ENCODE measurements at regions not wholly inside any gene's neighbourhood (a gene's known extent, or its start where the extent isn't known, plus 50 kb on each side); places are given as distances from the start of the nearest gene placed in this dataset.

DNA sequence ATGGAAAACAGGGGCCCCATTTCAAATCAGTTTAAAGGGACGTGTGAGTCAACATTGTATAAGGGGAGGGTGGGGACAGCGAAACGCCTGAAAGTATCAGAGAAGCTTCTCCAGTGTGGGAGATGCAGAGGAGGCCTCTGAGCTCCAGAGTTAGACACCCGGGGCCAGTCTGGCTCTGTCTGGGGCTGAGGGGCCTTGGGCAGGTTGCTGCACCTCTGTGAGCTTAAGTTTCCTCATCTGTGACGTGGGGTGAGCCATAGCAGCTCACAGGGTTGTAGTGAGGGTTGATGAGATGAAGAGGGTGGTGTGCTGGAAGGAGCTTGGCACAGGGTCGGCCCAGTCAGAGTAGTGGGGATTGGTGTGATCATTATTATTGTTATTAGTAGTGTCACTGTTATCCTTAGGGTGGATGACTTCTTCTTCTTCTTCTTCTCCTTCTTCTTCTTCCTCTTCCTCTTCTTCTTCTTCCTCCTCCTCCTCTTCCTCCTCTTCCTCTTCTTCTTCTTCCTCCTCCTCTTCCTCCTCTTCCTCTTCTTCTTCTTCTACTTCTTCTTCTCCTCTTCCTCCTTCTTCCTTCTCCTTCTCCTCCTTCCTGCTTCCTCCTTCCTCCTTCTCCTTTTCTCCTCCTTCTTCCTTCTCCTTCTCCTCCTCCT, 282.0 kb downstream of the PTPRU start:
- Histone ChIP-seq H3K27ac (ENCODE audit: low read length) (no peak overlapping the region), H3K9ac (ENCODE audit: low read length) (no peak overlapping the region), H3K79me2 (replicated peaks; ENCODE audit: insufficient read depth, low read length) (no peaks in the 10 kb centered on the region), H4K20me1 (ENCODE audit: insufficient read depth) (no peaks in the 10 kb centered on the region), H3K4me2 (ENCODE audit: low read length) (no peak overlapping the region), H2AFZ (ENCODE audit: low read depth, low read length) (no peak overlapping the region), H3F3A (ENCODE audit: insufficient read depth, low read length, poor library complexity, severe bottlenecking) (no peaks in the 10 kb centered on the region), H3K9me2 (ENCODE audit: insufficient read depth, low read length) (no peaks in the 10 kb centered on the region), H3K4me3 (ENCODE audit: low read length) (no peak overlapping the region), H3K27me3 (ENCODE audit: insufficient read depth, low read depth, low read length) (no peaks in the 10 kb centered on the region), H3K36me3 (ENCODE audit: insufficient read depth, low read length) (no peaks in the 10 kb centered on the region), H3K9me3 (ENCODE audit: low read length) (no peaks in the 10 kb centered on the region)
- TF ChIP-seq, protein P1, sequence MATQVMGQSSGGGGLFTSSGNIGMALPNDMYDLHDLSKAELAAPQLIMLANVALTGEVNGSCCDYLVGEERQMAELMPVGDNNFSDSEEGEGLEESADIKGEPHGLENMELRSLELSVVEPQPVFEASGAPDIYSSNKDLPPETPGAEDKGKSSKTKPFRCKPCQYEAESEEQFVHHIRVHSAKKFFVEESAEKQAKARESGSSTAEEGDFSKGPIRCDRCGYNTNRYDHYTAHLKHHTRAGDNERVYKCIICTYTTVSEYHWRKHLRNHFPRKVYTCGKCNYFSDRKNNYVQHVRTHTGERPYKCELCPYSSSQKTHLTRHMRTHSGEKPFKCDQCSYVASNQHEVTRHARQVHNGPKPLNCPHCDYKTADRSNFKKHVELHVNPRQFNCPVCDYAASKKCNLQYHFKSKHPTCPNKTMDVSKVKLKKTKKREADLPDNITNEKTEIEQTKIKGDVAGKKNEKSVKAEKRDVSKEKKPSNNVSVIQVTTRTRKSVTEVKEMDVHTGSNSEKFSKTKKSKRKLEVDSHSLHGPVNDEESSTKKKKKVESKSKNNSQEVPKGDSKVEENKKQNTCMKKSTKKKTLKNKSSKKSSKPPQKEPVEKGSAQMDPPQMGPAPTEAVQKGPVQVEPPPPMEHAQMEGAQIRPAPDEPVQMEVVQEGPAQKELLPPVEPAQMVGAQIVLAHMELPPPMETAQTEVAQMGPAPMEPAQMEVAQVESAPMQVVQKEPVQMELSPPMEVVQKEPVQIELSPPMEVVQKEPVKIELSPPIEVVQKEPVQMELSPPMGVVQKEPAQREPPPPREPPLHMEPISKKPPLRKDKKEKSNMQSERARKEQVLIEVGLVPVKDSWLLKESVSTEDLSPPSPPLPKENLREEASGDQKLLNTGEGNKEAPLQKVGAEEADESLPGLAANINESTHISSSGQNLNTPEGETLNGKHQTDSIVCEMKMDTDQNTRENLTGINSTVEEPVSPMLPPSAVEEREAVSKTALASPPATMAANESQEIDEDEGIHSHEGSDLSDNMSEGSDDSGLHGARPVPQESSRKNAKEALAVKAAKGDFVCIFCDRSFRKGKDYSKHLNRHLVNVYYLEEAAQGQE (IDR thresholded peaks at IDR 0.05; ENCODE audit: borderline replicate concordance) = no peak
- no peak for TF ChIP-seq RAD21 (conservative IDR thresholded peaks at IDR 0.05)

DNA sequence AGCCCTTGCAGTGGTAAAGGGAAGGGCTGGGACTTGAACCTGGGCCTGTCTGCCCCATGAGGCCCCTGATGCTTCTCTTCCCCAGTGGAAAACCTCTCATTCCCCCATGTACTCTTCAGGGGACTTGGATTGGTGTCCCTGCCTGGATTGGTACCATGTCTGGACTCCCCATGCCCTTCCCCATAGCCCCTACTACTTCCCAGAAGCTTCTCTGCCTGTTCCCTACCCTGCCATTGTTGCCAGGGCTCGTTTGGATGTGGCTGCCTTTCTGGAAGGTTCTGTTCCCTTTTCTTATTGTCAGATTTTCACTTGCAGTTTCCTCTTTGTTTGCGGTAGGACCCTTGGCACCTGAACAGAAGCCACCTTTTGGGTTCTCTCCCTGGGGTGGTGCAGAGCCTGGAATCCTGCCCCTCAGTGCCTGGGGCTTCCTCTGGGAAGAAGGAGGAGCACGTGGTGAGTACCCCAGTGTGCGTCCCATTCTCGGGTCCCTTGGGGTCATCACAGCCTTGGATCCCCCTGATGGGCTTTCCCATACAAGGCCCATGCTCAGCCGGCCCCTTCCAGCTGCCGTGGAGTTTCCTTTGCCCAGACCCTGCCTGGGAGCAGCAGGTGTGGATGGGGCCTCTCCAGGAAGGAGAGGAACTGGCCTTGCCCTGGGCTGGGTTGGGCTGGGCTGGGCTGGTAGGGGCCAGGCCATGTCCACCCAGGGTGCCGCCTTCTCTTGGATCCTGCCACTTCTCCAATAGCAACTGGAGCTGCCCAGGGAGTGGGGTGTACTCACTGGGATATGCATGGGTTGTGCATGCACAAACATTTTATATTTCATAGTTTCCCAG, 281.1 kb downstream of the PTPRU start:
- H3K79me2 ChIP-seq (replicated peaks; ENCODE audit: insufficient read depth, low read length) = no peaks in the 10 kb centered on the region
- no peaks in the 10 kb centered on the region for H3K36me3 ChIP-seq (ENCODE audit: insufficient read depth, low read length)

More for the DNA sequence above, 281.1 kb downstream of the PTPRU start:
- no peaks in the 10 kb centered on the region for H3K27me3 ChIP-seq (ENCODE audit: insufficient read depth, low read depth, low read length)
- no peaks in the 10 kb centered on the region for H3K9me3 ChIP-seq (ENCODE audit: low read length)
- no peaks in the 10 kb centered on the region for H4K20me1 ChIP-seq (ENCODE audit: insufficient read depth)
- no peaks in the 10 kb centered on the region for H3K9me2 ChIP-seq (ENCODE audit: insufficient read depth, low read length)
- no peak overlapping the region for H3K4me3 ChIP-seq (ENCODE audit: low read length)
- H2AFZ ChIP-seq (ENCODE audit: low read depth, low read length) = no peak overlapping the region
- no peak for TF ChIP-seq SMC3 (conservative IDR thresholded peaks at IDR 0.05; ENCODE audit: poor library complexity)
- TF ChIP-seq MXI1 (conservative IDR thresholded peaks at IDR 0.05; ENCODE audit: poor library complexity, severe bottlenecking) = no peak
- no peak for TF ChIP-seq POLR2AphosphoS5 (IDR thresholded peaks at IDR 0.05)
- TF ChIP-seq TAF1 (IDR thresholded peaks at IDR 0.05; ENCODE audit: low read depth) = no peak
- no peak for TF ChIP-seq RAD21 (conservative IDR thresholded peaks at IDR 0.05)
- TF ChIP-seq, protein P2, sequence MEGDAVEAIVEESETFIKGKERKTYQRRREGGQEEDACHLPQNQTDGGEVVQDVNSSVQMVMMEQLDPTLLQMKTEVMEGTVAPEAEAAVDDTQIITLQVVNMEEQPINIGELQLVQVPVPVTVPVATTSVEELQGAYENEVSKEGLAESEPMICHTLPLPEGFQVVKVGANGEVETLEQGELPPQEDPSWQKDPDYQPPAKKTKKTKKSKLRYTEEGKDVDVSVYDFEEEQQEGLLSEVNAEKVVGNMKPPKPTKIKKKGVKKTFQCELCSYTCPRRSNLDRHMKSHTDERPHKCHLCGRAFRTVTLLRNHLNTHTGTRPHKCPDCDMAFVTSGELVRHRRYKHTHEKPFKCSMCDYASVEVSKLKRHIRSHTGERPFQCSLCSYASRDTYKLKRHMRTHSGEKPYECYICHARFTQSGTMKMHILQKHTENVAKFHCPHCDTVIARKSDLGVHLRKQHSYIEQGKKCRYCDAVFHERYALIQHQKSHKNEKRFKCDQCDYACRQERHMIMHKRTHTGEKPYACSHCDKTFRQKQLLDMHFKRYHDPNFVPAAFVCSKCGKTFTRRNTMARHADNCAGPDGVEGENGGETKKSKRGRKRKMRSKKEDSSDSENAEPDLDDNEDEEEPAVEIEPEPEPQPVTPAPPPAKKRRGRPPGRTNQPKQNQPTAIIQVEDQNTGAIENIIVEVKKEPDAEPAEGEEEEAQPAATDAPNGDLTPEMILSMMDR (IDR thresholded peaks at IDR 0.05; ENCODE audit: poor library complexity, severe bottlenecking) = no peak
- TF ChIP-seq EP300 (conservative IDR thresholded peaks at IDR 0.05; ENCODE audit: poor library complexity, severe bottlenecking) = no peak
- no peak for TF ChIP-seq EZH2 (IDR thresholded peaks at IDR 0.05; ENCODE audit: borderline replicate concordance, insufficient read depth, low read length, poor library complexity, severe bottlenecking)
- TF ChIP-seq, protein P1 (IDR thresholded peaks at IDR 0.05; ENCODE audit: borderline replicate concordance) = no peak
- no peak overlapping the region for H3K4me2 ChIP-seq (ENCODE audit: low read length)
- H3K27ac ChIP-seq (ENCODE audit: low read length) = no peak overlapping the region
- H3K9ac ChIP-seq (ENCODE audit: low read length) = no peak overlapping the region
- no peaks in the 10 kb centered on the region for H3F3A ChIP-seq (ENCODE audit: insufficient read depth, low read length, poor library complexity, severe bottlenecking)

Data from neural cell (in vitro differentiated cells).